Heart left ventricle (tissue), 16 donors: ENCODE measurements at regions not wholly inside any gene's neighbourhood (a gene's known extent, or its start where the extent isn't known, plus 50 kb on each side); places are given as distances from the start of the nearest gene placed in this dataset.

Experiments
- ATAC-seq, 4 donors: fragments of 200-7000 bp; cut with Tn5 transposase; one replicate each; pipeline ENCODE4 v1.9.1; 2020 to 2022; ENCODE audit warnings: moderate library complexity in 4 of 4, mild to moderate bottlenecking in 3 of 4, moderate number of reproducible peaks in 1 of 4
- DNase-seq, 5 donors: peaks; one replicate each; pipeline ENCODE4 v3.0.0-alpha.2; 2020
- H3K27ac ChIP-seq, 12 donors: fragments of 200-600 bp; sonication (generic) in 4 of 12; one replicate each; pipeline versions ENCODE4 v1.5.0 to v1.8.0; 2016 to 2022; ENCODE audit warnings: mild to moderate bottlenecking in 2 of 12
- H3K27me3 ChIP-seq, 9 donors: fragments of 200-600 bp; sonication (generic) in 2 of 9; one replicate each; pipeline versions ENCODE4 v1.5.1 to v1.8.0; 2016 to 2022; ENCODE audit warnings: mild to moderate bottlenecking in 3 of 9
- H3K36me3 ChIP-seq, 9 donors: fragments of 200-600 bp; sonication (generic) in 2 of 9; one replicate each; pipeline versions ENCODE4 v1.5.0 to v1.8.0; 2018 to 2022; ENCODE audit warnings: mild to moderate bottlenecking in 2 of 9
- H3K4me1 ChIP-seq, 12 donors: fragments of 200-600 bp; sonication (generic) in 4 of 12; one replicate each; pipeline versions ENCODE4 v1.5.0 to v1.8.0; 2016 to 2022; ENCODE audit warnings: mild to moderate bottlenecking in 3 of 12
- H3K4me3 ChIP-seq, 12 donors: fragments of 200-600 bp; sonication (generic) in 4 of 12; one replicate each; pipeline versions ENCODE4 v1.5.0 to v1.8.0; 2017 to 2022; ENCODE audit warnings: mild to moderate bottlenecking in 9 of 12, moderate library complexity in 4 of 12
- H3K9me3 ChIP-seq, 12 donors: fragments of 200-600 bp; sonication (generic) in 4 of 12; one replicate each; pipeline versions ENCODE4 v1.5.0 to v1.8.0; 2016 to 2022; ENCODE audit warnings: mild to moderate bottlenecking in 1 of 12
- CTCF ChIP-seq, 12 donors: fragments of 200-600 bp; sonication (generic) in 4 of 12; IDR thresholded peaks; one replicate each; pipeline versions ENCODE4 v1.5.0 to v1.8.0; 2018 to 2022; ENCODE audit warnings: antibody characterized with exemption in 12 of 12, mild to moderate bottlenecking in 5 of 12
- POLR2A ChIP-seq, 2 donors: fragments of 450-650 bp; IDR thresholded peaks; one replicate each; pipeline ENCODE4 v1.6.1; 2017; ENCODE audit warnings: antibody characterized with exemption in 2 of 2, mild to moderate bottlenecking in 2 of 2, moderate library complexity in 2 of 2
- WGBS, 4 donors: extraction: QIAGEN DNeasy Blood & Tissue Kit in 2 of 4; methylation state at CpG; one replicate each; pipeline versions ENCODE4 v1.1.5 to v1.1.7; 2013 to 2018; 5-methylcytosine and 5-hydroxymethylcytosine counted together
- intact Hi-C, 10 donors: fragments of 100-400 bp; cut with DNase I; formaldehyde crosslinking; loops; one replicate each; pipeline versions ENCODE4 v1.11.1 to v1.14.2; 2022
- donor health status: ischemic (EF 13 %, LVEDD 7.1; RV severe dilation, severe dysfunction).
- donor health status: healthy with polysubstance abuse.
- donor health status: DM: no; HTN: yes; CAD: no.
- donor health status: DM: no; HTN: no; CAD: no.
- donor health status: ischemic (EF 25% LVEDD 6.9; RV normal size, moderate dysfunction).
- donor health status: ischemic (EF 25% LVEDD 5.7; RV mildly dilated, moderate dysfunction).
- donor health status: healthy.
- donor health status: DM: yes; HTN: yes; CAD: no.
- donor health status: ischemic (EF 35%, LVEDD 5.7; RV mildly dilated, moderate dysfunction).
- donor health status: nonischemic (EF 11% LVEDD 7.7; RV severe dilation, severe dysfunction).
- donor health status: DM: yes; HTN: yes; CAD: no.
- donor health status: PGD.
- donor health status: ischemic (EF 29% LVEDD 5.4; RV normal size, mild dysfunction).
- donor health status: nonischemic (EF 23%, LVEDD 6.1; RV moderate dilation, normal function).

DNA sequence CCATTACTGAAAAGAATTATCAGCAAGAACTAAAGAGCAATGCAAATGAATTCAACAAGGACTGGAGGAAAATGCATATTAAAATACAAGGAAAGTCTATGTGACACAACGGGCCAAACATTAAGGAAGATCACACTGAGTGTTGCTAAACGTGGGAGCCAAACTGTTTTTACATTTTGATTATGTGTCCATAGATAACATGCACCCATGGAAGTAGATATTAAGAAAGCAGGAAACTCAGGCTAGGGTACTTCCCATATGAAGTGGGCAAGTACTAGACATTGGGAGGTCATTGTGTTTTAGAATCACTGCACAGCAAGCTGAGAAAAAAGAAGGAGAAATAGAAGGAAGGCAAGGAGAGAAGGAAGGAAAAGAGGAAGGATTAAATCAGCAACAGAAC is 161.8 kb downstream of the KCTD12 start:
- peaks cover 0 to 50% (median 20%) of the 10 kb centered on the region in 12 donors for H3K4me1 ChIP-seq
- no peaks in the 10 kb centered on the region for H3K27me3 ChIP-seq
- H3K36me3 ChIP-seq = no peaks in the 10 kb centered on the region
- no peak overlapping the region for H3K4me3 ChIP-seq
- WGBS, 4 donors = 56 to 70% (median 59%) methylated on average over 2 of the region's 2 CpGs
- DNase-seq (no peak), ATAC-seq (no peak)
- H3K27ac ChIP-seq = peak overlapping the region in 1 of 12 donors; percentile 55
- TF ChIP-seq POLR2A (IDR thresholded peaks at IDR 0.05) (no peak), CTCF (IDR thresholded peaks at IDR 0.05) (no peak)
- H3K9me3 ChIP-seq = no peaks in the 10 kb centered on the region
- intact Hi-C loops = no loop called here

- intact Hi-C loops = no loop called here
- Histone ChIP-seq H3K27ac (peak overlapping the region in 7 of 12 donors; percentile 5 to 55 (median 19)), H3K36me3 (no peaks in the 10 kb centered on the region), H3K4me3 (no peak overlapping the region), H3K27me3 (no peaks in the 10 kb centered on the region), H3K9me3 (no peaks in the 10 kb centered on the region), H3K4me1 (peaks cover 0 to 42% (median 18%) of the 10 kb centered on the region in 12 donors)
- TF ChIP-seq CTCF (IDR thresholded peaks at IDR 0.05) (no peak), POLR2A (IDR thresholded peaks at IDR 0.05) (no peak)
- WGBS, 4 donors = 39 to 50% (median 42%) methylated on average over 5 of the region's 5 CpGs
- ATAC-seq (peak; percentile 53 to 88 (median 74)), DNase-seq (peak; percentile 27 to 60 (median 38))
These were observed 162.5 kb downstream of the KCTD12 start for GRCh38 chr13:76723551-76724232.

GRCh38 chr13:76722782-76723181 is 163.4 kb downstream of the KCTD12 start:
- DNase-seq = no peak
- TF ChIP-seq POLR2A (IDR thresholded peaks at IDR 0.05) (no peak), CTCF (IDR thresholded peaks at IDR 0.05) (no peak)
- Histone ChIP-seq H3K27me3 (no peaks in the 10 kb centered on the region), H3K27ac (peak overlapping the region in 1 of 12 donors; percentile 55), H3K4me1 (peaks cover 0 to 42% (median 17%) of the 10 kb centered on the region in 12 donors), H3K9me3 (no peaks in the 10 kb centered on the region), H3K36me3 (no peaks in the 10 kb centered on the region), H3K4me3 (no peak overlapping the region)
- ATAC-seq = peak in 1 of 4 donors; percentile 52
- WGBS, 4 donors = 85 to 96% (median 91%) methylated on average over 1 of the region's 1 CpG
- intact Hi-C loops = no loop called here

GRCh38 chr13:76720821-76721220 is 165.4 kb downstream of the KCTD12 start:
- H3K27ac ChIP-seq = no peak overlapping the region
- intact Hi-C loops = no loop called here
- DNase-seq = no peak
- H3K27me3 ChIP-seq = no peaks in the 10 kb centered on the region
- TF ChIP-seq CTCF (IDR thresholded peaks at IDR 0.05) = no peak
- TF ChIP-seq POLR2A (IDR thresholded peaks at IDR 0.05) = no peak
- peaks cover 0 to 39% (median 17%) of the 10 kb centered on the region in 12 donors for H3K4me1 ChIP-seq
- no peaks in the 10 kb centered on the region for H3K9me3 ChIP-seq
- H3K36me3 ChIP-seq = no peaks in the 10 kb centered on the region
- 94 to 100% (median 100%) methylated on average over 1 of the region's 1 CpG for WGBS, 4 donors
- no peak for ATAC-seq
- H3K4me3 ChIP-seq = no peak overlapping the region
